ENCODE measurements at regions not wholly inside any gene's neighbourhood (a gene's known extent, or its start where the extent isn't known, plus 50 kb on each side); places are given as distances from the start of the nearest gene placed in this dataset.

- TF ChIP-seq CTCF (IDR thresholded peaks at IDR 0.05; ENCODE audit: low read depth, low read length) = no peak
- TF ChIP-seq EZH2phosphoT487 (IDR thresholded peaks at IDR 0.05; ENCODE audit: low read depth) = no peak
Observed at GRCh38 chr14:57139173-57139572, 129.5 kb downstream of the EXOC5 start.

Data from OCI-LY3 (cell line).